Sciatic nerve (tissue), 2 donors: ENCODE measurements at regions not wholly inside any gene's neighbourhood (a gene's known extent, or its start where the extent isn't known, plus 50 kb on each side); places are given as distances from the start of the nearest gene placed in this dataset.

Experiments used
- ATAC-seq: fragments of 200-7000 bp; cut with Tn5 transposase; one replicate; pipeline ENCODE4 v1.9.1; 2020; ENCODE audit warnings: mild to moderate bottlenecking, moderate library complexity
- DNase-seq: peaks from one replicate; pipeline ENCODE4 v3.0.0-alpha.2; 2020; ENCODE audit warnings: low spot score
- intact Hi-C: fragments of 100-400 bp; cut with DNase I; formaldehyde crosslinking; loops from one replicate; pipeline ENCODE4 v1.14.2; 2022
- donor health status: DM: no; HTN: no; CAD: no.
- donor health status: DM: no; HTN: no; CAD: no.

DNA sequence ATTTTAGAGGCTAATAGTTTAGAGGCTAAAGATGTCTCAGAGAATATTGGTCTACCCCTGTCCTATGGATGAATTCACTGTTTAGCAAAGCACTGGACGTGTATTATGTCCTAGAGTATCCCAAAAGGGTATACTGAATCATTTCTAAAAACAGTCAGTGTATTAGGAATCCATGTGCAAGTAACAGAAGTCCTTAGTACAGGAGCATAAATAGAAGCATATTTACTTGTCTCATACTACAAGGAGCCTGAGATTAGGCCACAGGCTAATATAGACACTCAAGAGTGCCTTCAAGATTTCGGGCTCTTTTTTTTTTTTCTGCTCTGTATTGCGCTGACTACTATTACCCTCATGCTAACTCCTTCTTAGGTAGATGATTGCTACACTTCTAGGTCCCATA lies 518.9 kb downstream of the USP25 start:
- intact Hi-C loops = no loop called here
- DNase-seq (no peak), ATAC-seq (no peak)

- ATAC-seq (peak; percentile 36), DNase-seq (no peak)
- intact Hi-C loops = no loop called here
These were observed 520.5 kb downstream of the USP25 start for GRCh38 chr21:16250273-16250672.

GRCh38 chr21:16258844-16259611 lies 529.2 kb downstream of the USP25 start:
- intact Hi-C loops = no loop called here
- DNase-seq = no peak

GRCh38 chr21:16262091-16262490 lies 532.3 kb downstream of the USP25 start:
- DNase-seq (no peak), ATAC-seq (no peak)
- intact Hi-C loops = no loop called here

More at GRCh38 chr21:16258844-16259611, 529.2 kb downstream of the USP25 start:
- no peak for ATAC-seq

DNA sequence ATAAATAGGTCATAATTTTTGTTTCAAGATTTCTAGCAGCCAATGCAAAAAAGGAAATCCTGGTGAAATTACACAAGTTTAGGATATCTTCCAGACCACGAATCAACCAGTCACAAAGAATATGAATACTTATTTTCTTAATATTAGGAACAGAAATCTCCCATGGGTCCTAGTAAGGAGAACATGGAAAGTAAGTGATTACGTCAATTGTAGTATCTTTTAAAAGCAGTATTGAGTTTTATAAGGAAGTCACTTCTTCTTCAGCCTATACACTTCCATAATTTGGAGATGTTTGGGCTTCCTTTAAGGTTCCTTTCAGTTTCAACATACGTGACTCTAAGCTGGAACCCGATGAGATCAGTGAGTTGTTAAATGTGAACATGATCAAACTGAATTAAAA lies 534.5 kb downstream of the USP25 start:
- intact Hi-C loops = no loop called here
- DNase-seq (no peak), ATAC-seq (peak; percentile 87)

DNA sequence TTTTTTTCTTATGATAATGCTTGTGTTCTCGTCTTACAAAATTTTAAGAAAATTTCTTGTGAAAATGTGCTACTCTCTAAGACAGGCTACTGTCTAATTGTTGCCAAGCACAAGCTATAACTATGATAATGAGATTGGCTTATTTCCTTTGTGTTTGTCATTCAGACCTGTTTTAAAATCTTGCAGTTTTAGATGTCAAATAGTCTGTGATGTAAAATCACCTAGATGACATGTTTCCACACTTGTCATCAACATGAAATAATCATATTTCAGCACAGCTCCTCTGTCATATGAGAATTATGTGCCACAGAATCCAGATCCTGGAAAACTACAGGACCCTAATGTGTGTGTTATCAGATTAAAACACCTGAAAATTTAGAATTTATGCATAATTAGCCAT lies 539.7 kb downstream of the USP25 start:
- intact Hi-C loops = no loop called here
- DNase-seq (no peak), ATAC-seq (no peak)

DNA sequence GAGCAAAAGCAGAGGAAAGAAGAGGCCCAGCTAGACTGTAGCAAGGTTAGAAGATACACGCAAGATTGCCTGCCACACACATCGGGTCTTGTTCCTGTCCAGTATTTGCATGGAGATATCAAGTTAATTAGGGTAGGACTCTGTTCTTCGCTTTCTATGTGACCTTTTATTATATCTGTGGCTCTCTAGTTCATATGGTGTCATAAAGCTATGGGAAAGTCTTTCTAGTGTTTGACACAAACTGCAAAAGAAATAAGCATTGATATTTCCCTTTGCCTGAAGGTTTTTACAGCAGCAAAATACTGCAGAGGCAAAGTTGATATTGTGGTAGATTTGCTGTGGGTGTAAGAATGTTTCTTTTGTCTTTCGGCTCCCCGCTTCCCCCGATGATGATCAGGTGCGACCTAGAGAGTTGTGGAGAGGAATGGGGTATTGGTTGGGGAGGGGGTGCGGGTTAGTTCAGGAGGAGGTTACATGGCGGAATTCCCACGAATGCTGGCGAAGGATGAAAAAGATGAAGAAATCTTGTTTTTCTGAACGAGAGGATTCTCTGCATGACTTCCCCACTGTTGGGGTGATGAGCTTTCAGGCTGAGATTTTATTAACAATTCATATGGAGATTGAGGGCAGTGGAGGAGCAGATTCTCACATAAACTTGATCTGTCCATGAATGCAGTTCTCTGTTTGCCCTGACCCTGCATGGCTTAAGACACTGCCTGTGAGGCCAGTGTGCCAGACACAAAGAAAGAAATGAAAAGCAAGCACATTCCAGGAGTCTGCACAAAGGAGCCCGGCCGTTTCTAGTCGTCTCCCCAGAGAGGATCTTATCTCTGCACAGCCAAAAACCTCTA lies 550.2 kb downstream of the USP25 start:
- DNase-seq (peak; percentile 65), ATAC-seq (peak; percentile 93)
- intact Hi-C loops = loop anchor here (10.0 kb wide), 1 partner anchor 1505 kb away; no protein-coding TSS in a partner anchor

GRCh38 chr21:16280686-16281091 lies 550.9 kb downstream of the USP25 start:
- intact Hi-C loops = no loop called here
- ATAC-seq (peak; percentile 60), DNase-seq (no peak)

DNA sequence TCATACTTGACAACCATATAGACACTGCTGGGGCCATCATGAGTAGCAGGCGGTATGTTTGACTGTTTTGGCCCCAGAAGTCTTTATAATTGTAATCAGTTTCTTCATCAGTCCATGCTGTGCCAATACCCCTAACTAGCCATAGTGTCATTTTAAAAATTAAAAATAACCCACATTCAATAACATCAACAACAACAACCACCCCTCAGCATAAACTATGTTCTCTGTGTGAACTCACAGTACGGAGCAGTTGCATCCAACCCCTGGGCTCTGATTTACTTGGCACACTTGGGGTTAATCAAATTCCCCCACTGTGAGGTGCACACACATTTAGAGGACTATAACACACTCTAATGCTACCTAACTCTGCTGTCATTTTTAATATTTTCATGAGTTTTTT lies 553.7 kb downstream of the USP25 start:
- ATAC-seq (no peak), DNase-seq (no peak)
- intact Hi-C loops = no loop called here

GRCh38 chr21:16285605-16286126 lies 555.9 kb downstream of the USP25 start:
- intact Hi-C loops = no loop called here
- DNase-seq = no peak
- ATAC-seq = peak; percentile 11

DNA sequence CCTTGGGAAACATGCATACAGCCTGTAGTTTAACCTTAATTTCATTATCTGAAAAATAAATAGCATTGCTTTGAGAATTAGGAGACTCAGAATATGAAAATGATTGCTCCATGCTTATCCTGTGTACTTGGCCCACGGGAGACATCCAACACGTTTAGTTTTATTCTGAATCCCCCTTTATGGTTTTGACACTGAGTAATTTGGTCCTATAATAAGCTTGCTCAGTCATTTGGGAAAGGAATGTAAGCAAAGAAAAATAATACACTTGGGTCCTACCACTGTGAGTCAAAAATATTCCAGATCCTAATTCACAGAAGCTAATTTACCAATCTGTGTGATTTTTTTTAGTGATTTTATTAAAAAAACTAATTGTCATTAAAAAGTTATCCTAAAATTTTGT lies 557.3 kb downstream of the USP25 start:
- intact Hi-C loops = no loop called here
- no peak for ATAC-seq
- DNase-seq = no peak

DNA sequence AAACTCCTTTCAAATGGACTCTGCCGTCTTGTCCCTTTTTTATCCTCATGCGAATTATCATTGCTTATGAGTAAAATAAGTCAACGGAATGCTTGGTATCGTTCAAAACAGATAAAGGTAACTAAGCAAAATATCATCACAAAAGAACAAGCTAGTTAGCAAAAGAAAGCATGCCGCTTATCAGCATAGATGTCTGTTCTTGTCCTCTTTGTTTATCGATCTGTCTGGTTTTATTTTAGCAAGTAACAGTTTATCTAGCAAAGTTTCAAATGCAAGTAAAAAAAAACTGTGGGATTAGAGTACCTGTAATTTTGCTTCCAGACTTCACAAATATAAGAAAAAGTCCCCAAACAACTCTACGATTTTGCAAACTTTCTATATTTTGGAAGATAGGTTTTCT lies 561.5 kb downstream of the USP25 start:
- intact Hi-C loops = no loop called here
- DNase-seq (no peak), ATAC-seq (no peak)

DNA sequence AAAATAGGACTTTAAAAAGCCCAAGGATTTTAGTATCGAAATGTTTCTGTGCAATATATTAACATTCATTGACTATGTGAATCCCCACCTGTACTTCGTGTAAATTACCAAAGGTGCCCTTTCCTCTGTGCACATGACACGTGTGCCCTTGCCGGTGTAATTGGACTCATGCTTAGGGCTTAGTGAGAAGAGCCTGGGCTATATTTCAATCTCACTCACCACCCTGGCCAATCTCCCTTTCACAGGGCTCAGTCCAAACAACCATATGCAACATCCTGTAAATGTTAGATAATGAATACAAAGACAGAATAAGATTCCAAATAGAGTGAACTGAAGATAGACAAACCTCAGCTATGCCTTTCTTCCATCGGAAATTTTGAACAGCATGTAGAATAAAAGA lies 564.3 kb downstream of the USP25 start:
- ATAC-seq (no peak), DNase-seq (no peak)
- intact Hi-C loops = no loop called here

DNA sequence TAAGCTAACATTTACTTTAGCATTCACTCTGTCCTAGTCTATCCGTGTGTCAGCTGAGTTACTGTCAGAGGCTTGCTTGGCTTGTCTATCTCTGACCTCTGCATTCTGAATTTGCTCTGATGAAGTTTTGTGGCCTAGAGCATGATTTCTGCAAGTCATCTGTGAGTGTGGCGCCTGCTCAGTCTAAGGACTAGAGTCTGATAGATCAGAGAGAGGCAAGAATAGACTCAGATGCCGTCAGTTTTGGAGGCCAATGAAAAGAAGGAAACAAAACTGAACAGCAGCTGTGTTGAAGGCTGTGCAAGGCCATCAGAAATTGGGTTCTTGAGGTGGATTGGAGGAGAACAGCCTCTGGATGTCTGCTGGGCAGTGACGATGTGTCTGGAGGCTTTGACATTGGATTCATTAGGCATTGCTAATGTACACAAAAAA lies 573.1 kb downstream of the USP25 start:
- intact Hi-C loops = no loop called here
- ATAC-seq = peak; percentile 92
- DNase-seq = peak; percentile 68

GRCh38 chr21:16304174-16305095 lies 574.7 kb downstream of the USP25 start:
- intact Hi-C loops = no loop called here
- ATAC-seq (no peak), DNase-seq (no peak)

GRCh38 chr21:16305686-16306085 lies 575.9 kb downstream of the USP25 start:
- no peak for DNase-seq
- intact Hi-C loops = no loop called here
- ATAC-seq = no peak

DNA sequence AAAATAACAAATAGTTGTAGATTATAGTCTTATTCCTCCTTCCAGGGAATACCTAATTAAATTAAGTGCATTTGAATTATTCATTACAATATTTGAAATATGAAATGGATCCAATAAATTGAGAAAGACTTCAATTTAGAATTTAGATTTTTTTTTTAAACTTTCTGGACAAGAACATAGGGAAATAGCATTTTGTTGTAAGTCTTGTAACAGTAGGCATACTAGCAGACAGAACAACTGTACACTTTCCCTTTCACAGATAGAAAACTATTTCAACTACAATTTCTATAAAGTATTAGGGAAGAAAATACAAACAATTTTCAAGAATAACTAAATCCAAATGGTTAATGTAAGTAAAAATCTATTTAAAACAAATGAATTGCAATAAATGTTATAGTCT lies 577.5 kb downstream of the USP25 start:
- ATAC-seq (no peak), DNase-seq (no peak)
- intact Hi-C loops = no loop called here

DNA sequence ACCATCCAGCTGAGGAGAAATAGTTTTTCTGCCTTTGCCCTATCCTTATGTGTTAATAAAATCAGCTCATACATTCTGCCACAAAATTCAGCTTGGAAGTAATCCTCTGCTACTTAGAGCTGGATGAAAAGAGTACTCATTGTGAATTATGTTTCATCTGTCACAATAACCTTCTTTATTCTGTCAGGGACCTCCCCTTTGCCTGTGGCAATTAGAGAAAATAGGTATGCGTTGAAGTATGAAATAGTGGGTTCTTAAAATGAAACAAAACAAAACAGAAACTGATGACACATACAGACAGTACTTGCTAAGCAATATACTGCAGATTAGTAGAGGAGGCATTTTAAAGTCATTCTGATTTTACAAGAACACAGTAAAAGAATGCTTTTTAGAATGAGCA lies 578.5 kb downstream of the USP25 start:
- DNase-seq = no peak
- ATAC-seq = peak; percentile 67
- intact Hi-C loops = no loop called here
